ENCODE measurements at regions not wholly inside any gene's neighbourhood (a gene's known extent, or its start where the extent isn't known, plus 50 kb on each side); places are given as distances from the start of the nearest gene placed in this dataset.

DNA sequence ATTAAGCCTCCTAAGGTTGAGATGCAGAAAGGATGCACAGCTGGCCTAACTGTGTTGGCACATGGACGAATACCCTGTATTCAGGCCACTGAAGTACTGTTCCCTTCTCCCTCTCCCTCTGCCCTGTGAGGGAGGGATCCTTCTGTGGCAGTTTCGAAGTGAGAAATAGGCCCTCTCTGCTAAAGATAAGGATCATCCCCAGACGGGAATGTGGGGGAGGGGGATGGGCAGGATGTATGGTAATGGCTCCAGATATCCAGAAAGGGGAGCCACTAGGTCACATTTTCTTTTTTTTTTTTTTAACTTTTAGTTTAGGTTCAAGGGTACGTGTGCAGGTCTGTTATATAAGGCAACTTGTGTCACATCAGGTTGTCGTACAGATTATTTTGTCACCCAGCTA, 463.1 kb downstream of the TBL1XR1 start:
- Histone ChIP-seq H3K27me3 (no peaks in the 10 kb centered on the region), H3K9me3 (no peaks in the 10 kb centered on the region), H3K36me3 (no peaks in the 10 kb centered on the region), H3K27ac (no peak overlapping the region), H3K4me3 (no peak overlapping the region), H3K4me1 (no peaks in the 10 kb centered on the region)
- FAIRE-seq (no peak), DNase-seq (no peak), ATAC-seq (no peak)
- WGBS, 2 donors = 73 to 77% methylated on average over 5 of the region's 5 CpGs
- intact Hi-C loops (cut with DNase I) = no loop called here
- no peak for TF ChIP-seq CTCF (IDR thresholded peaks at IDR 0.05)

DNA sequence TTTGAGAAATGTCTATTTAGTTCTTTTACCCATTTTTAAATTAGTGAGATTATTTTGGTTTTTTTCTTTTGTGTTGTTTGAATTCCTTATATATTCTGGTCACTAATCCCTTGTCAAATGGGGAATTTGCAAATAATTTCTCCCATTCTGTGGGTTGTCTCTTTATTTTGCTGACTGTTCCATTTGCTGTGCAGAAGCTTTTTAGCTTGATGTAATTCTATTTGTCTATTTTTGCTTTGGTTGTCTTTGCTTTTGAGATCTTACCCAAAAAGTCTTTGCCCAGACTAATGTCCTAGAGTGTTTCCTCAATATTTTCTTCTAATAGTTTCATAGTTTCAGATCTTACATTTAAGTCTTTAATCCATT, 472.9 kb downstream of the TBL1XR1 start:
- no peak for FAIRE-seq
- H3K4me1 ChIP-seq = no peaks in the 10 kb centered on the region
- no peaks in the 10 kb centered on the region for H3K36me3 ChIP-seq
- TF ChIP-seq CTCF (IDR thresholded peaks at IDR 0.05) = no peak
- H3K27ac ChIP-seq = no peak overlapping the region
- H3K4me3 ChIP-seq = no peak overlapping the region
- DNase-seq = no peak
- H3K27me3 ChIP-seq = no peaks in the 10 kb centered on the region
- intact Hi-C loops (cut with DNase I) = no loop called here
- no peaks in the 10 kb centered on the region for H3K9me3 ChIP-seq
- ATAC-seq = no peak

DNA sequence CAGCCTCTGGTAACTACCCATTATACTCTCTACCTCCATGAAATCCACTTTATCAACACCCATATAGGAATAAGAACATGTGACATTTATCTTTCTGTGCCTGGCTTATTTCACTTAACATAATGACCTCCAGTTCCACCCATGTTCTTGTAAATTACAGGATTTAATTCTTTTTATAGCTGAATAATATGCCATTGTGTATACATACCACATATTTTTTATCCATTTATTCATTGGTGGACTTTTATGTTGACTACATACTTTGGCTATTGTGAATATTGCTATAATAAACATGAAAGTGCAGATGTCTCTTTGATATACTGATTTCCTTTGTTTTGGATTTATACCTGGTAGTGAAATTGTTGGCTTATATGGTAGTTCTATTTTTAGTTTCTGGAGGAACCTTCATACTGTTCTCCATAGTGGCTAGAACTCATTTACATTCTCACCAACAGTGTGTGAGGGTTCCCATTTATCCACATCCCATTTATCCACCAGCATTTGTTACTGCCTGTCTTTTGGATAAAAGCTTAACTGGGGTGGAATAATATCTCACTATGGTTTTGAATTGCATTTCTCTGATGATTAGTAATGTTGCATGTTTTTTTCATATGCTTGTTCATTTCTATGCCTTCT, 473.4 kb downstream of the TBL1XR1 start:
- intact Hi-C loops (cut with DNase I) = no loop called here
- Histone ChIP-seq H3K4me3 (no peak overlapping the region), H3K27me3 (no peaks in the 10 kb centered on the region), H3K4me1 (no peaks in the 10 kb centered on the region), H3K9me3 (no peaks in the 10 kb centered on the region), H3K36me3 (no peaks in the 10 kb centered on the region), H3K27ac (no peak overlapping the region)
- TF ChIP-seq CTCF (IDR thresholded peaks at IDR 0.05) = no peak
- ATAC-seq (no peak), FAIRE-seq (peak; percentile 59), DNase-seq (no peak)

- H3K9me3 ChIP-seq = no peaks in the 10 kb centered on the region
- no peak overlapping the region for H3K27ac ChIP-seq
- ATAC-seq (peak in 3 of 4 donors; percentile 67 to 85 (median 78)), DNase-seq (no peak), FAIRE-seq (no peak)
- TF ChIP-seq CTCF (IDR thresholded peaks at IDR 0.05) = no peak
- no peaks in the 10 kb centered on the region for H3K4me1 ChIP-seq
- H3K27me3 ChIP-seq = no peaks in the 10 kb centered on the region
- WGBS, 2 donors = 37% methylated on average over 3 of the region's 3 CpGs
- intact Hi-C loops (cut with DNase I) = no loop called here
- H3K36me3 ChIP-seq = no peaks in the 10 kb centered on the region
- no peak overlapping the region for H3K4me3 ChIP-seq
Observed at GRCh38 chr3:176714034-176714433, 483.2 kb downstream of the TBL1XR1 start.

DNA sequence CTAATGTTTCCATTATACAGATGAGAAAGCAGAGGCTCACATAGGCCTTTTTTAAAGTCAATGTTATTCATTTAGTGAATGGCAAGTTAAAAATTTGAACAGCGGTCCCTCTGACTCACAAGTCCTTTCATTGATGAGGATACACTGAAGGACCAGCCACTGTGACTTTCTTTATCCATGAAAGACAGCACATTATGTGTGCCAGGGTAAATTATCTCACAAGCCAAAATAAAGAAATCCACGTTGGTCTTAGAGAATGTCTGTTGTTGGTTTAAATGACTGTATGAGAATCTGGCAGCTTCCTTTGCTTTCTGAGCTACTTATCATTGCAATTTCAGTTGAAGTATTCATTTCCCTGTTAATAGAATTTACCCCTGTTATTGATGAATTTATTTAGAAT, 485.1 kb downstream of the TBL1XR1 start:
- no peak overlapping the region for H3K27ac ChIP-seq
- DNase-seq (no peak), ATAC-seq (no peak), FAIRE-seq (no peak)
- intact Hi-C loops (cut with DNase I) = no loop called here
- no peaks in the 10 kb centered on the region for H3K9me3 ChIP-seq
- no peak for TF ChIP-seq CTCF (IDR thresholded peaks at IDR 0.05)
- no peaks in the 10 kb centered on the region for H3K27me3 ChIP-seq
- no peaks in the 10 kb centered on the region for H3K4me1 ChIP-seq
- no peaks in the 10 kb centered on the region for H3K36me3 ChIP-seq
- no peak overlapping the region for H3K4me3 ChIP-seq
- WGBS, 2 donors = 52 to 56% methylated on average over 2 of the region's 2 CpGs
